ENCODE measurements at regions not wholly inside any gene's neighbourhood (a gene's known extent, or its start where the extent isn't known, plus 50 kb on each side); places are given as distances from the start of the nearest gene placed in this dataset.

GRCh38 chr14:85453401-85454225 lies 76.3 kb upstream of the FLRT2 start:
- DNase-seq (ENCODE audit: extremely low spot score, insufficient read length, low read depth) (no peak), FAIRE-seq (no peak)

GRCh38 chr14:85454226-85454813 lies 75.6 kb upstream of the FLRT2 start:
- no peak for FAIRE-seq

GRCh38 chr14:85459361-85460000 lies 70.5 kb upstream of the FLRT2 start:
- DNase-seq (ENCODE audit: extremely low spot score, insufficient read length, low read depth), result no peak
- FAIRE-seq, result no peak

More at GRCh38 chr14:85454226-85454813, 75.6 kb upstream of the FLRT2 start:
- no peak for DNase-seq (ENCODE audit: extremely low spot score, insufficient read length, low read depth)

- DNase-seq (ENCODE audit: extremely low spot score, insufficient read length, low read depth) (no peak), FAIRE-seq (no peak)
These were observed 68.4 kb upstream of the FLRT2 start for GRCh38 chr14:85461432-85462133.

GRCh38 chr14:85463512-85463911 lies 66.4 kb upstream of the FLRT2 start:
- FAIRE-seq, result no peak
- no peak for DNase-seq (ENCODE audit: extremely low spot score, insufficient read length, low read depth)

GRCh38 chr14:85464135-85464895 lies 65.6 kb upstream of the FLRT2 start:
- DNase-seq (ENCODE audit: extremely low spot score, insufficient read length, low read depth) (no peak), FAIRE-seq (no peak)

- DNase-seq (ENCODE audit: extremely low spot score, insufficient read length, low read depth) (no peak), FAIRE-seq (no peak)
These were observed 63.3 kb upstream of the FLRT2 start for GRCh38 chr14:85466678-85467077.

GRCh38 chr14:85468816-85469215 lies 61.1 kb upstream of the FLRT2 start:
- DNase-seq (ENCODE audit: extremely low spot score, insufficient read length, low read depth) (no peak), FAIRE-seq (no peak)

- no peak for DNase-seq (ENCODE audit: extremely low spot score, insufficient read length, low read depth)
- FAIRE-seq, result no peak
These were observed 58.8 kb upstream of the FLRT2 start for GRCh38 chr14:85471156-85471555.

- DNase-seq (ENCODE audit: extremely low spot score, insufficient read length, low read depth) (no peak), FAIRE-seq (no peak)
These were observed 58.2 kb upstream of the FLRT2 start for GRCh38 chr14:85471744-85472143.

GRCh38 chr14:85474431-85474830 lies 55.5 kb upstream of the FLRT2 start:
- DNase-seq (ENCODE audit: extremely low spot score, insufficient read length, low read depth) (no peak), FAIRE-seq (no peak)

GRCh38 chr14:85475113-85475512 lies 54.8 kb upstream of the FLRT2 start:
- no peak for FAIRE-seq
- no peak for DNase-seq (ENCODE audit: extremely low spot score, insufficient read length, low read depth)

GRCh38 chr14:85479306-85479705 lies 50.6 kb upstream of the FLRT2 start:
- FAIRE-seq, result no peak
- DNase-seq (ENCODE audit: extremely low spot score, insufficient read length, low read depth), result no peak

GRCh38 chr14:85479771-85480170 lies 50.2 kb upstream of the FLRT2 start:
- no peak for DNase-seq (ENCODE audit: extremely low spot score, insufficient read length, low read depth)
- FAIRE-seq, result no peak
